ENCODE measurements at regions not wholly inside any gene's neighbourhood (a gene's known extent, or its start where the extent isn't known, plus 50 kb on each side); places are given as distances from the start of the nearest gene placed in this dataset.
"Not testable (repeated sequence)": the region's sequence is repeated elsewhere in the genome, so short reads cannot be mapped to it uniquely, and the experiment has no call there.

DNA sequence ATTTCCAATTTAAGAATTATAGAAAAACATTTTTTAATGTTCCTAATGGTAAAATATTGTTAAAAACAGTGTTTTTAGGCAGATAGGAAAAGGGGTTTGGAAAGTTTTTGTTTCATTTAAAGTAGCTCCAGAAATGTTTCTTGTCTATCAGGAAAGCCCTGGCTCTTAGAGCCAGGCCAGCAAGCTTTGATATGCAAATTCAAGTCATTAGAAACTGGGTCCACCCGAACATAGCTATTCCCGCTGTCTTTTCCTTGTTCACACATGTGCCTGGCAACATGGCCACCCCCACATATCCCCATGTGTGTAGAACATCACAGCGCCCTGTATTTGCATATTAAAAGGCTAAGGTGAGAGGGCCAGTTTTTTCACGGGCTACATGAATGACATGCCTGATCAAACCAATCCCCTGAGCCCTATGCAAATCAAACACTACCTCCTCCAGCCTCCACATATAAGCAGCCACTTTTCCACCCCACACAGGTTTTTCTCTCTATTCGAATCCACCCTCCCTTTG, 925.3 kb upstream of the CDH10 start:
- DNase-seq (ENCODE audit: low spot score): no peak

DNA sequence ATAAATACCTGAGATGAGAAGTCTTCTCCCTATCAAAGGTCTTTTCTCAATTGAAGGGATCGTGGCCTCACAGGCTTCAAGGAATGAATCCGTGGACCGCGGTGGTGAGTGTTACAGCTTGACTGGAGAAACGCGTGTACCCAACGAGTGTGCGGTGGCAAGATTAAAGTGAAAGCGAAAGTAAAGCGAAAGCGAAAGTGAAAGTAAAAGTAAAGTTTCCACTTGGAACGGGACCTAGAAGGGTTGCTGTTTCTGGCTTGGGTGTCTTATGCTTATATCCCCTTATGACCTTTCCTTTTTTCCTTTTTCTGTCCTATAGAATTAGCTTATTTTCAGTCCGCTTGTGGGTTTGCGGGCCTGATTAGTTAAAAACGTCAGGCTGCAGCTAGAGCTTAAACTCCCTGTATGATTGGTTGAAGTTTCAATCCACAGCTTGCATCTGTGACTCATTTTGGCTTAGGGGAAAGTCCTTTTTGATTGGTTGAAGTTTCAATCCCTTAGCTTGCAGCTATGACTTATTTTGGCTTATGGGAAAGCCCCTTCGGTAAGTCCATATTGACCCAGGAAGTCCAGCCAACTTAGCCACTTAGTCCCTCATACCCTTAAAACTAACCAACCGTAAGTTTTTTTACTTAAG, 924.3 kb upstream of the CDH10 start:
- DNase-seq (ENCODE audit: low spot score): no peak

DNA sequence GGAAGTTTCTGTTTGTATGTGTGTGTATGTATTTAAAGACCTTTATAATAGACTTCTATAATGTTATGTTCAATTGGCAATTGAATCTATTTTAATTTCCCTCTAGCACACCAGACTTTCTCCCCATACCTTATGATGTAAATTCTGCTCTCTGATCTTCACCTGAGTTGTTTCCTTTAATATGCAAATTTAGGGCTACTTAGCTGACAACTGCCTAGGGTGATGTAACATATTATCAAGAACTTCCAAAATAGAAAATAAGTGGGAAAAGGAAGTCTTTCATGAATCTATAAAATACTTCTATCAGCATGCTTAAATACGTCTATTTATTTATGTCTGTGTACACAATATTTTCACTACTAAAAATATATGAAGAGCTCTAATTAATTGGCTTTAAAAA, 923.5 kb upstream of the CDH10 start:
- DNase-seq (ENCODE audit: low spot score): no peak

DNA sequence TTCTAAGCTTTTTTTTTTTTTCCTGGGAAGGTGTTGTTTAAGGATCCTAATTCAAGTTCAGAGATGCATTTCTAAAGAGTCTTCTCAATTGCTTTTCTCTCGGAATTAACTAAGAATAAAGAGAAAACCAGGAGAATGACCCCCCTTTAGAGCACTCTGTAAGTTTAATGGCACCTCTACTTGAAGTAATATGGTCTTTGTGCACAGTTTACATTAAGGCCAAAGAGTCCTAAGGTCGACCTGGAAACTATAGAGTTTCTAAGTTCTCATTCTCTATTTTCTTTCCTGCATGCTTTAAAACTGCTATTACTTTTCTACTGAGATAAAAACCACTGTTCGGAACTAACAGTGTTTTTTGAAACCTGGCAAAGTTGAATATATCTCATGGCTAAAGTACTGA, 923.1 kb upstream of the CDH10 start:
- no peak for DNase-seq (ENCODE audit: low spot score)

DNA sequence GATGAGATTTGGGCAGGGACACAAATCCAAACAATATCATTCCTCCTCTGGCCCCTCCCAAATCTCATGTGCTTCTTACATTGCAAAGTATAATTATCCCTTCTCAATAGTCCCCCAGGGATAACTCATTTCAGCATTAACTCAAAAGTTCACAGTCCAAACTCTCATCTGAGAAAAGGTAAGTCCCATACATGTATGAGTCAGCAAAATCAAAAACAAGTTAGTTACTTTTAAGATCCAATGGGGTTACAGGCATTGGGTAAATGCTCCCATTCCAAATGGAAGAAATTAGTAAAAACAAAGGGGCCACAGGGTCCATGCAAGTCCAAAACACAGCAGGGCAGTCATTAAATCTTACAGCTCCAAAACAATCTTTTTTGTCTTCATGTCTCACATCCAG, 917.9 kb upstream of the CDH10 start:
- no peak for DNase-seq (ENCODE audit: low spot score)

DNA sequence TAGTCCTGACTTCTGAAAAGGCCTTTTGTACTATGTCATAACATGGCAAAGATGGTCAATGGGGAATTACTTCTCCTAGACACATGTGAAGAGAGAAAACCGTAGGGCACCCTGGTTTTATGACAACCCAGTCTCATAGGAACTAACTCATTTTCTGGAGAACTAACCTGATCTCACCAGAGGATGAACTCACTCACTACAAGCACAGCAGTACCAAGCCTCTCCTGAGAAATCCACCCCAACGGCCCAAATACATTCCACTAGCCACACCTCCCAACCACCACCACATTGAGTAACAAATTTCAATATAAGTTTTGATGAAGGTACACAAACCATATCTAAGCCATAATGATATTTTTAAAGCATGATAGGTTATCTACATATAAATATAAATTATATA, 909.3 kb upstream of the CDH10 start:
- no peak for DNase-seq (ENCODE audit: low spot score)

DNA sequence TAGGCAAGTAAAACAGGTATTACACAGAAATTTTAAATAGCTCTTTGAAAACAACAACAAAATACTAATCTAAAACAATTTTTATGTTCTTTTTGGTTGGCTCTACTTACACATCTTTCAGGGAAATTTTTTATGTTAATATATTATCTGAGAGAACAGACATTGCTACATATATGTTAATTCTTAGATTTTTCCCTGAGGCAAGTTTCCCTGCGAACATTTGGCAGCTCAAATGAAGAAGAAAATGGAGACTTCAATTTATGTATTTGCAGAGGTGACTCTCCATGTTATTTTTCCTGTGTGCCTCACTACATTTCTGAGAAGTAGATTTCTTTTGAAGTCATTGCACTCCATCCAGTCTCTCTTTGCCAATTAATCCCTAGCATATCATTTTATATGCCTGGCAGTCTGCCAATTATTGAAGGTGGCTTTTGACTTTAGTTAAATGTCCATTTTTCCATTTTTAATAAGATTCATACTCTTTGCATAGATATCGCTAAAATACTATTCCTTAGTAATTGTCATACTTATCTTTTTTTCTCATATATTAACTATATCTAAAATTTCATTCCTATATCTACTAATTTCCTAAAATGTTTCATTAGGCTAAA, 908.2 kb upstream of the CDH10 start:
- no peak for DNase-seq (ENCODE audit: low spot score)

DNA sequence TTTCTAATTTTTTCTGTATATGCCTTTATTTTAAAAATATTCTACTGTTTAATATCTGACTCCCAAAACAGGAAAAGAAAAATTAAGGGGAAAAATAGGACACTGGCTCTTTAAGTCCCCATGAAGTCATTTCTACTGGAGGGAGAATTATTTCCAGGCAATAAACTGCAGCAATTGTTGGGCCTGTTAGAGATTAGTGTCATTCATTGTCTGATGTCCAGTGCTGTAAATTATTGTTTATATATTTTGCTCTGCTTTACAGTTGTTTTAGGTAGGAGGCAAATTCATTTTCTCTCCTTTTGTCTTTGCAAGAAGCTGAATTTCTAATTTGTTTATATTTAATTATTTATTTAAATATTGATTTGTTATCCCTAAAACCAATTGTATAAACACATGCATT, 906.0 kb upstream of the CDH10 start:
- no peak for DNase-seq (ENCODE audit: low spot score)

DNA sequence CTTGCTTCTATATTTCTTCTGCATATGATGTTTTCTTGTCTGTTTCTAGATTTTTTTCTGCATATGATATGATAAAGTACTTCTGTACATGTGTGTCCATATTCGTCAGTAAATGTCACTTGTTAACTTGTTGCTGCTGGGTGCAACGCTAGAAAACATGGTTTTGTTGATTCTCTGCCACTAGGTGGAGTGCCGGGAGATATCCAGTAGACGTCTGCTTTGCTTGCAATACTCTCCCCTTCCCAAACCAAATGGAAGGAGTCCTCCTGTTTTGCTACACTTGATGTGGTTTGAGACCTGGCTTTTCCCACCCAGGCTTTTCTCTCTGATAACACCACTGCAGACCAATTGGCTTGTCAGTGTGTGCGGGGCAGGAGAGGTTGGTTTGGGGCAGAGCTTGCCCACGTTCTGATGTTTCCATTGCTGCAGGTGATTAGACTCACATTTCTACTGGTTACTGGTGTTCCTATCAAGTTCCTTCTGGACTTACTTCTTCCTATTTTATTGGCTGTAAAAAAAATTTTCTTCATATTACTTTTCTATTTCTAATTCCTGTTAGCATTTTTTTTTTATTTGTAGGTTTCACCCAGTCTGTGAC, 900.0 kb upstream of the CDH10 start:
- DNase-seq (ENCODE audit: low spot score): peak; percentile 68

DNA sequence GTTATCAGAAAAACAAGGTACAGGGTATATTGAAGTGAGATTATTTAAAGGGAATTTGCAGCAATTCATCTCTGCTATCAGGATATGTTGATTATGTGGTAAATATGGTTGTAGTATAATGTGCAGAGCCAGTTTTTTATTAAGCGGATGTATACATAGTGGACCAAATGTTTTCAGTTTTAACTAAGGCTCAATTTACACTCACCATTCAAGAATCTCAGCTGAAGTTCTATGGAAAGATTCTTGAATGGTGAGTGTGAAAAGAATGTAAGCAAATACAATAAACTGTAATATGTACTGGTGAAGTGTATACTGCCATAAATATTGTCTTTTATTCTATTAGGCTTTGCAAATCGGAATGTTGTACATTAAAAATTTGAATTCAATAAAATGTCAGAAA, 895.9 kb upstream of the CDH10 start:
- DNase-seq (ENCODE audit: low spot score): no peak

DNA sequence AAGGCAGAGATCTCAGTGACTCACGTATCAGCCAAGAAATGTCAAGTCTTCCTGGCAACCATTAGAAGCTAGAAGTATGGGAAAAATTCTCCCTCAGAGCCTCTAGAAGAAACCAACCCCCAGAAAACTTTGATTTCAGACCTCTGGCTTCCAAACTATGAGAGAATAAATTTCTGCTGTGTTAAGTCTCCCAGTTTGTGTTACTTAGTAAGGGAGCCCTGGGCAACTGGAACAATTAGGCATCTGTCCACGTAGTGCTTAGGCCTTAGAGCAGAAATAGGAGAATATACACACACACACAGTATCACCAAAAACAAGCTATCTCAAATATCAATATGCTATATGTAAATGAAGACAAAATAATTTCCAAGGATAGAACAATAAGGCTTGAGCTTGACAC, 894.8 kb upstream of the CDH10 start:
- no peak for DNase-seq (ENCODE audit: low spot score)

DNA sequence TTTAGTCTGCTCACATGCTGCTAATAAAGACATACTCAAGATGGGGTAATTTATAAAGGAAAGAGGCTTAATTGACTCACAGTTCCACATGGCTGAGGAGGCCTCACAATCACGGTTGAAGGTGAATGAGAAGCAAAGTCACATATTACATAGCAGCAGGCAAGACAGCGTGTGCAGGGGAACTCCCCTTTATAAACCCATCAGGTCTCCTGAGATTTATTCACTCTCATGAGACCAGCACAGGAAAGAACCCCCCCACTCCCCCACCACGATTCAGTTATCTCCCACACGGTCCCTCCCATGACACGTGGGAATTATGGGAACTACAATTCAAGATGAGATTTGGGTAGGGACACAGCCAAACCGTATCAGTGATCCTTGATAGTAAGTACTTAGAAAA, 891.7 kb upstream of the CDH10 start:
- not testable (repeated sequence) for DNase-seq (ENCODE audit: low spot score)

DNA sequence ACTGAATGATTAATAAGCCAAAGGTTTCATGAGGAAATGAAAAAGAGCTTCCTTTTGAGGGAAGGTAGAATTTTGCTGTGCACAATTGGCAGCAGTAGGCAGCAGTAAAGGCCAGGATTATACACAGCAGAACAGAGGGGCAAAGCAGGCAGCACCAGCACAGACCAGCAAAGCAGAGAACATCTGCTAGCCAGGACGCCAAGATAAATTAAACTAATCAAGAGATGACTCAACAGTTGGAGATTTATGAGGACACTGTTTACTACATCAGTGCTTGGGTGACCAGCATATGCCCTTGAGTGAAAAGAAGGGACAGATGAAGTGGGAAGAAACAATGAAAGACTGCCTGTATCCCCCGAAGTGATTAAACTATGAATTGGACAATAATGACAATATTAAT, 871.4 kb upstream of the CDH10 start:
- DNase-seq (ENCODE audit: low spot score): no peak

DNA sequence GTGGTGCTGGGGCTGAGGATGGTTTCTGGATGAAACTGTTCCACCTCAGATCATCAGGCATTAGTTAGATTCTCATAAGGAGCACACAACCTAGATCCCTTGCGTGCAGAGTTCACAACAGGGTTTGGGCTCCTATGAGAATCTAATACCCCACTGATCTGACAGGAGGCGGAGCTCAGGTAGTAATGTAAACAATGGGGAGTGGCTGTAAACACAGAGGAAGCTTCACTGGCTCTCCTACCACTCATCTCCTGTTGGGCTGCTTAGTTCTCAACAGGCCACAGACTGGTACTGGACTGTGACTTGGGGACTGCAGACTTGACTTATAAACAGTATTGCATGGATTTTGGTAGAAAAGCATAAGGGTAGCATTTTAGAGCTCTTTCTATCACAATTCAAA, 870.7 kb upstream of the CDH10 start:
- no peak for DNase-seq (ENCODE audit: low spot score)

DNA sequence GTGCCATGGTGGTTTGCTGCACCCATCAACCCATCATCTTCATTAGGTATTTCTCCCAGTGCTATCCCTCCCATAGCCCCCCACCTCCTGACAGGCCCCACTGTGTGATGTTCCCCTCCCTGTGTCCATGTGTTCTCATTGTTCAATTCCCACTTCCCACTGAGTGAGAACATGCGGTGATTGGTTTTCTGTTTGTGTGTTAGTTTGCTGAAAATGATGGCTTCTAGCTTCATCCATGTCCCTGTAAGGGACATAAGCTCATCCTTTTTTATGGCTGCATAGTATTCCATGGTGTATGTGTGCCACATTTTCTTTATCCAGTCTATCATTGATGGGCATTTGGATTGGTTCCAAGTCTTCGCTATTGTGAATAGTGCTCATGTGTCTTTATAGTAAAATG, 865.9 kb upstream of the CDH10 start:
- not testable (repeated sequence) for DNase-seq (ENCODE audit: low spot score)

DNA sequence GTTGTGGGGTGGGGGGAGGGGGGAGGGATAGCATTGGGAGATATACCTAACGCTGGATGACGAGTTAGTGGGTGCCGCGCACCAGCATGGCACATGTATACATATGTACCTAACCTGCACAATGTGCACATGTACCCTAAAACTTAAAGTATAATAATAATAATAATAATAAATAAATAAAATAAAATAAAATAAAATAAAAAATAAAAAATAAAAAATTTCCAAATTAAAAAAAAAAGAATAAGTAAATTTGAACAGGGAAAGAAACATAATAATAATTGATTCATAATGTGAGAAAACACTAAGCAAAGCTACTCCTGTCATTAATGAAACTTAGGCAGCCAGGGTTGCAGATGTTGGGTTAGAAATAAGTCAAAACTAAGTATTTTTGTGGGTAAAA, 863.2 kb upstream of the CDH10 start:
- not testable (repeated sequence) for DNase-seq (ENCODE audit: low spot score)

DNA sequence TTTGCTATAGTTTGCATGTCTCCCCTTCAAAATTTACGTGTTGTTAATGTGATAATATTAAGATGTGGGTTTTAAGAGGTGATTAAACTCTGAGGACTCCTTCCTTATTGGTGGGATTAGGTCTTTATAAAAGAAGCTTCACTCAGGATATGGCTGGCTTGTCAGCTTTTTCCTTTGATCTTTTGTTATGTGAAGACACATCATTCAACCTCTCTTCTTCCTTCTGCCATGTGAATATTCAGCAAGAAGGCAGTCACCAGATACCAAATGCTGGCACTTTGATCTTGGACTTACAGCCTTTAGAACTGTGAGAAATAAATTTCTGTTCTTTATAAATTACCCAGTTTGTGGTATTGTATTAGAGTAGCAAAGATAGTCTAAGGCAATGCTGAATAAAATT, 855.9 kb upstream of the CDH10 start:
- no peak for DNase-seq (ENCODE audit: low spot score)

DNA sequence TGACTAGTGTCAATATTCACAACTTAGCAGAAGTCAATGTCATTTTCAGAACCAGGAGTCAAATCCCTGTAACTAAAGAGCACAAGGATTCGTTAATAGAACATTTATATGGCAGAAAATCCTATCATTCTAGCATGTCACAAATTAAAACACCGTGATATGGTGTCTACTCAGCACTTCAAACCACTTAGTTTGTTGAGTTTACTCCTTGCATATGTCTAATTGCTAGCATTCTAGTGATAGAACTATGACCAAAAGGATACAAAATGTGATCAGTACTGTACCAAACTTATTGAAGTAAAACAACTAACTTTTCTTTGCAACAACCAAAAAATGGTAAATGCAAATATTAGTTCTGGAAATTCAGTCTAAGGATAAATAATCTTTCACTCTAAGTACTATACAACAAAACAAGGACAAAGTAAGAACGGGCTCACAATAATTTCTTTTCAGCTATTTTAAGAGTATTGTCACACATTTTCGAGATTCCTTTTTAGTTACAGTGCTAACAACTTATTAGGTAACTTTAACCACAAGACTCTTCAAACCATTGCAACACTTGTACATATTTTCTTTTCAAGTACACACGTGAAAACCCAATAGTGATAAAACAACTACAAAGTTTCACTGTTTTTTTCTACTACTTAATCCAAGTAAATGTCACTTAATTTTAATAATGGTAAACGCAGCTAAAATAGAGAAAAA, 845.2 kb upstream of the CDH10 start:
- DNase-seq (ENCODE audit: low spot score): no peak

DNA sequence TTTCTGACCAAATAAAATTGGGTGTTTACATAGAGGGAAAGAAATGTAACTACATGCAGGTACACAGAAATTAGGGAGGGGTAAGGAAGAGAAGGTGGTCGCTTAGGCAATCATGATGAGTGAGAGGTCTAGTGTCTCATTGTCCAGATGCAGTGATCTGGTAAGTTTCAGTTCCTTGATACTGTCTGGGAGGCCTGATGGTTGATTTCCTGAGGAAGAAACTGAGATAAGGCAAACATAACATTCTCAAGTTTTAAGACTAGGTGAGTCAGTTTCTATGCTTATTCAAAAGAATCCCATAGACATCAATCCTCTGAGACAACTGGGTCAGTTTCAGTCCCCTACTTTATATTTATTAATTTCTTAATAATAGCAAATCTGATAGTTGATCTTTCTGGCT, 843.3 kb upstream of the CDH10 start:
- DNase-seq (ENCODE audit: low spot score): no peak

DNA sequence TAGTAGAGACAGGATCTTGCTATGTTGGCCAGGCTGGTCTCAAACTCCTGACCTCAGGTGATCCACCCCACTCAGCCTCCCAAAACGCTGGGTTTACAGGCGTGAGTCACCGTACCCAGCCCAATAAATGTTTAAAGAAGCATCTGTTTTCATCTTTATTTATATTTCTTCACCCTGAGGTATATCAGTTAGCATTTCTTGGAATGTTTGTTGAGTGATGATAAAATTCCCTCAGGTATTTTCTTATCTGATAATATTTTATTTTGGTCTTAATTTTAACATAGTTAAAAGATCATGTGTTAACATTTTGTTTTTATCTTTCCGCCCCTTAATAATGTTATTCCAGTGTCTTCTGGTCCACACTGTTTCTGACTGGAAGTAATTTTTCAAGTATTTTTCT, 839.6 kb upstream of the CDH10 start:
- no peak for DNase-seq (ENCODE audit: low spot score)

DNA sequence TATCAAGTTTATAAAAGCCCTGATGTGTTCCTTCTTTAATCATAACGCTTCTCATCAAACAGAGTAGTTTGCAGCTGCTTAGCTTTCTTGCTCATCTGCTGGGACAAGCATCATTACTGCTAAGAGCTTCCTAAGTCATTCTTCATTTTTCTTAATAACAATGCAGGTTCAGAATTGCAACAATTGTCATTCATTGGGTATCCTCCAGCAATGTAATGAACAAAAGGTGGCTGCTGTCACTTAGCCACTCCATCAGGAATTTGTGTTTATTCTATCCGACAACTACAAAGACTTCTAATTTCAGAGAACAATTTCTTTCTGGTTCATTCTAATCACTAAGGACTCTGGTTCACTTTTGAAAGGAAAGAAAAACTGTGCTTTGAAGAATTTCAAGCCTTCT, 836.7 kb upstream of the CDH10 start:
- no peak for DNase-seq (ENCODE audit: low spot score)

DNA sequence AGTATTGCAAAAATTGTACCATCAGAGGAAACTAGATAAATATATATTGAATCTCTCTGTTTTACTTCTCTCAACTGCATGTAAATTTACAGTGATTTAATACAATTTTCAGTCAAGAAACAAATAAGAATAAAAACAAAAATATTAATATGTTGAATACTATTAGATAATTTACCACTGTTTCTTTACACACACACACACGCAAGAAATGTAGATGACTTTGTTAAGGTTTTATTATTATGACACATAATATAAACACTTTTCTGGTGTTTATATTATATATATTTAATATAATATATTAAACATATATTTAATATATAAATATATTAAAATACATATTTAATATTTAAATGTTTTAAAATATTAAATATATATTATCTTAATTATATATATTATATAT, 814.3 kb upstream of the CDH10 start:
- DNase-seq (ENCODE audit: low spot score): no peak

DNA sequence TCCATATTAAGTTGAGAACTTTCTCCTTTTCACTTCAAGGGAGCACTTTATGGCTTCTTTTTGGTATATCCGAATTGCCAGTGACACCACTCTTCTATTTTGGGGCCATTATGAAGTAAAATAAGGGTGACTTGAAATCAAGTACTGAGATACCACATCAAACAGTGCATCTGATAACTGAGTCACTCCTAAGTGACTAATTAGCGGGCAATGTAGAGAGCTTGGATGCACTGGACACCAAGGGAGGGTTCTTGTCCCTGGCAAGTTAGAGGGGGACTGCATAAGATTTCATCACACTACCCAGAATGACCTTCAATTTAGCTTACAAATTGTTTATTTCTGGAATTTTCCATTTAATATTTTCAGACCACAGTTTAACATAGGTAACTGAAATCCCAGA, 813.9 kb upstream of the CDH10 start:
- DNase-seq (ENCODE audit: low spot score): no peak

All from HT-29 (cell line).